ENCODE measurements at regions not wholly inside any gene's neighbourhood (a gene's known extent, or its start where the extent isn't known, plus 50 kb on each side); places are given as distances from the start of the nearest gene placed in this dataset.

- TF ChIP-seq EZH2 (IDR thresholded peaks at IDR 0.05; ENCODE audit: low read length, unreplicated experiment): no peak
- no peak for TF ChIP-seq CTCF (conservative IDR thresholded peaks at IDR 0.05; ENCODE audit: low read depth, low read length)
These were observed 65.3 kb upstream of the NPTX2 start for GRCh38 chr7:98551611-98552273.

Data from PC-3 (cell line).